AG04450 (cell line): ENCODE measurements at regions not wholly inside any gene's neighbourhood (a gene's known extent, or its start where the extent isn't known, plus 50 kb on each side); places are given as distances from the start of the nearest gene placed in this dataset.

ENCODE experiments used
- CTCF ChIA-PET: fragments of 300-600, 350-600 bp; formaldehyde crosslinking; extraction: SDS; loops from one replicate; lab custom pipeline; 2022; ENCODE audit warnings: antibody characterized with exemption, inconsistent platforms; lab: Charles Lee
- POLR2A ChIA-PET: fragments of 350-600 bp; formaldehyde crosslinking; extraction: SDS; loops from one replicate; lab custom pipeline; 2021; ENCODE audit warnings: antibody characterized with exemption, inconsistent platforms; lab: Yijun Ruan, JAX
- DNase-seq: peaks from one replicate; pipeline ENCODE4 v3.0.0-alpha.2; 2011; ENCODE audit warnings: low read depth, low spot score
- H3K27ac ChIP-seq: one replicate; pipeline ENCODE4 v1.5.1; 2012; ENCODE audit warnings: low read depth, low read length, control low read depth
- H3K27me3 ChIP-seq: one replicate; pipeline ENCODE4 v1.6.0; 2012; ENCODE audit warnings: low read length; ENCODE audit not compliant: control insufficient read depth, insufficient read depth
- H3K4me3 ChIP-seq: 2 replicates; pipeline ENCODE4 v1.5.1; 2011; ENCODE audit warnings: mild to moderate bottlenecking, low read depth, low read length, control low read depth
- H3K9me3 ChIP-seq: 2 replicates; pipeline ENCODE4 v1.5.1; 2012; ENCODE audit warnings: low read length; ENCODE audit not compliant: control insufficient read depth, insufficient read depth
- TF ChIP-seq, protein P1 (sequence below): IDR thresholded peaks from 2 replicates; pipeline ENCODE4 v1.5.1; 2011; ENCODE audit warnings: low read depth, low read length, control low read depth, inconsistent platforms

DNA sequence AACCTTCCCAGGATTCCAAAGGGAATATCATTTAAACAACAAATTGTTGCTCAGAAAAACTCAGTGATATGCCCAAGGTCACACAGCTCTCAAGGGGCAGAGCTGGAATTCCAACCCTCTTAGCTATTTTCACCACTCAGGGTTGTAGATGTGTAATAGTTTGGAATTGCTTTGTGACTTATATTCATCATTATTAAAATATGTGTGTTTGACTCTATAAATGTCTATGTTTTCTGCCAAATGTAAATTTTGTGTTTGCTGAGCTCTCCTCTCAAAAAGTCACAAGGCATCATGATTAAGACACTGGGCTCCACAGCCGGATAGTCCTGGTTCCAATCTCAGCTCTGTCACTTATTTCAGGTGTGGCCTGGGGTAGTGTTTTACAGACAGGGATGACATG is 407.3 kb downstream of the TMEM135 start:
- TF ChIP-seq, protein P1, sequence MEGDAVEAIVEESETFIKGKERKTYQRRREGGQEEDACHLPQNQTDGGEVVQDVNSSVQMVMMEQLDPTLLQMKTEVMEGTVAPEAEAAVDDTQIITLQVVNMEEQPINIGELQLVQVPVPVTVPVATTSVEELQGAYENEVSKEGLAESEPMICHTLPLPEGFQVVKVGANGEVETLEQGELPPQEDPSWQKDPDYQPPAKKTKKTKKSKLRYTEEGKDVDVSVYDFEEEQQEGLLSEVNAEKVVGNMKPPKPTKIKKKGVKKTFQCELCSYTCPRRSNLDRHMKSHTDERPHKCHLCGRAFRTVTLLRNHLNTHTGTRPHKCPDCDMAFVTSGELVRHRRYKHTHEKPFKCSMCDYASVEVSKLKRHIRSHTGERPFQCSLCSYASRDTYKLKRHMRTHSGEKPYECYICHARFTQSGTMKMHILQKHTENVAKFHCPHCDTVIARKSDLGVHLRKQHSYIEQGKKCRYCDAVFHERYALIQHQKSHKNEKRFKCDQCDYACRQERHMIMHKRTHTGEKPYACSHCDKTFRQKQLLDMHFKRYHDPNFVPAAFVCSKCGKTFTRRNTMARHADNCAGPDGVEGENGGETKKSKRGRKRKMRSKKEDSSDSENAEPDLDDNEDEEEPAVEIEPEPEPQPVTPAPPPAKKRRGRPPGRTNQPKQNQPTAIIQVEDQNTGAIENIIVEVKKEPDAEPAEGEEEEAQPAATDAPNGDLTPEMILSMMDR: no peak
- no peak overlapping the region for H3K4me3 ChIP-seq
- peak overlapping the region; percentile 54 for H3K27ac ChIP-seq
- POLR2A ChIA-PET: interaction anchor here (1.0 to 1.9 kb wide), 3 partner anchors 9 to 28 kb away, joined by 3 to 6 read pairs (median 3); no protein-coding TSS in a partner anchor
- no peak for DNase-seq
- H3K9me3 ChIP-seq: no peaks in the 10 kb centered on the region
- H3K27me3 ChIP-seq: no peaks in the 10 kb centered on the region
- CTCF ChIA-PET: interaction anchor here (1.3 to 2.2 kb wide), 2 partner anchors 19 to 24 kb away, joined by 3 to 9 read pairs; no protein-coding TSS in a partner anchor

DNA sequence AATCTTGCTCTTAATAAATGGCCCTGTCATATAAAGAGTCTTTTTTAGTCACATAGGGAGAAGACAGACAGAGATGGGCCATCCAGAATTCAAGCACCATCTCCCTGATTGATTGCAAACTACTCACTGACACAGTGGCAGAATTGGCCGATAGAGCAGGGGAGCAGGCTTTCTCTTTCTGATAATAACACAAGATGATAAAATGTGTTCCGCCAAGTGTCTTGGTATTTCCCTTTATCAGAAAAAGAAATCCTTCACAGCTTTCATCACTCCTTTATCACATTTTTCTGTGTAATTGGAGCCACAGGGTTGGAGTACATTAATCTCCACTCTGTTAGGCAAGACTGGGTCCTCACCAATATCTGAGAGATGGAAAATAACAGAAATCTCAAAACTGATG is 406.0 kb downstream of the TMEM135 start:
- DNase-seq: no peak
- Histone ChIP-seq H3K27ac (no peak overlapping the region), H3K9me3 (no peaks in the 10 kb centered on the region), H3K4me3 (no peak overlapping the region), H3K27me3 (no peaks in the 10 kb centered on the region)
- TF ChIP-seq, protein P1: no peak
- POLR2A ChIA-PET: no interaction called here
- CTCF ChIA-PET: interaction anchor here (1.3 kb wide), 1 partner anchor 20 kb away, joined by 3 read pairs; no protein-coding TSS in a partner anchor

DNA sequence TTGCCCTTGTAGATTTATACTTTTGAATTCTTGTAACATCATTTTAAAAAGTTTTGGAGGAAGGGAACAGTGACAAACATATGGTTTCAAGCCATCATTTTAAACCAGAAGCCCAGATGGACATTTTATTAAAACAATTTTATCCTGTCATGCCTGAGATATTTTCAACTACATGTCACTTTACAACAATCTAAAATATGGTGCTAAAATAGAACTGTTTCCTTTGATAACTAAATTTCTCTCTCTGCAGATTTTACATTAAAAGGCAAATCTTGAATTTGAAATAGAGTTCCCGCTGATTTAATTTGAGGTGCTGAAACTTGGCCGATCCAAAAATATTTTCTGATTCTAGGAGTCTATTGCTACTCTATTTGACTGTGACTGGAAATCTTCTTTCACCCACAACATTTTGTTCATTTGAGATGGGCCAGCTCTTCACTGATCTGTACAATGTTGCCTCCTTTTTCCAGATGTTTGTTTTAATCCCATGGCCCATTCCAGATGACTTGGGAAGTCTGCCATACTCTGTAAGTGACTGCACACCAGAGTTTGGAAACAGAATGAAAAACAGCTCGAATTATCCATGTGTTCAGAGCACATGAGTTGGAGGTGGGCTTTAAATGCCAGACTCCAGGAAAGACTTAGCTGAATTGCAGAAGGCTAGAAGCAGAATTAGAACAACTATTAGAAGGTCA is 402.5 kb downstream of the TMEM135 start:
- no peaks in the 10 kb centered on the region for H3K27me3 ChIP-seq
- H3K4me3 ChIP-seq: no peak overlapping the region
- TF ChIP-seq, protein P1: no peak
- CTCF ChIA-PET: interaction anchor here (1.9 kb wide), 1 partner anchor 19 kb away, joined by 7 read pairs; no protein-coding TSS in a partner anchor
- no peaks in the 10 kb centered on the region for H3K9me3 ChIP-seq
- no peak for DNase-seq
- POLR2A ChIA-PET: interaction anchor here (1.4 kb wide), 1 partner anchor 8 kb away, joined by 3 read pairs; no protein-coding TSS in a partner anchor
- H3K27ac ChIP-seq: no peak overlapping the region

DNA sequence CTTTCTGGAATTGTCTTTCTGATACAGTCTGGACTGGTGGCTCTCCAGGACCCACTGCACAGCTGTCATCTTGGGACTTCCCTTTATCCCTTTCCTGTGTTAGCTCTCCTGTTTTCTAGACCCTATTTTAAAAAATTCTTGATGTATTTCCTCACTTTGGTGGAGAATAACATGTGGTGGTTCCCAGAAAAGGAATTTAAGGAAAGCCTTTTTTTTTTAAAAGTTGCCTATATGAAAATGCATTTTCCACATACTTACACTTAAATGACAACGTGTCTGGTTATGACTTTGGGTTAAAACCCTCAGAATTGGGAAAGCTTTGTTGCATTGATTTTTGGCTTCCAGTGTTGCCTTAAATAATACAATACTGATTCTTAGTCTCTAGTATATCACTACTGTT is 400.7 kb downstream of the TMEM135 start:
- ChIA-PET CTCF (interaction anchor here (1.6 kb wide), 1 partner anchor 17 kb away, joined by 4 read pairs; no protein-coding TSS in a partner anchor), POLR2A (no interaction called here)
- Histone ChIP-seq H3K27me3 (no peaks in the 10 kb centered on the region), H3K4me3 (no peak overlapping the region), H3K9me3 (no peaks in the 10 kb centered on the region), H3K27ac (no peak overlapping the region)
- DNase-seq: no peak
- TF ChIP-seq, protein P1: no peak

DNA sequence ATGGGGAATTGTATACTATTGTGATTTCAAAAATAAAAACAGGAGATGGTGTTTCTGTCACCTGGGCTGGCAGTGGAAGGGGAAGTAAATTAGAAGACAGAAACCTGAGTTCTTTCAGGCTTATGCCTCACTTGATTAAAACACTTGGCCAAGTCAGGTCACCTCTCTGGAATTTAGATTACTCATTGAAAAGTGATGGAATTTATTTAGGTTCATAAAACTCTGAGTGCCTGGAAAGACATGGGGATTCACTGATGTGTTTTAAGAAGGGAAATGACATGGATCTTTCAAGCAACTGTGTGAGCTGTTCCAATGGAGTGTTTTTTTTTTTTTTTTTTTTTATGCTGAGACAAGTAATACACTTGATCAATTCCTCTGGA is 400.1 kb downstream of the TMEM135 start:
- DNase-seq: no peak
- Histone ChIP-seq H3K4me3 (no peak overlapping the region), H3K27ac (no peak overlapping the region), H3K9me3 (no peaks in the 10 kb centered on the region), H3K27me3 (no peaks in the 10 kb centered on the region)
- TF ChIP-seq, protein P1: no peak
- CTCF ChIA-PET: interaction anchor here (0.5 to 1.6 kb wide), 2 partner anchors 17 to 589 kb away, joined by 3 to 4 read pairs; no protein-coding TSS in a partner anchor
- POLR2A ChIA-PET: no interaction called here
